Adrenal gland (tissue), 5 donors: ENCODE measurements at regions not wholly inside any gene's neighbourhood (a gene's known extent, or its start where the extent isn't known, plus 50 kb on each side); places are given as distances from the start of the nearest gene placed in this dataset.

Experiments
- POLR2A ChIP-seq, 2 donors: fragments of 450-650 bp; IDR thresholded peaks; one replicate each; pipeline ENCODE4 v1.6.1; 2017; ENCODE audit warnings: antibody characterized with exemption in 2 of 2, mild to moderate bottlenecking in 2 of 2, moderate library complexity in 1 of 2
- TF ChIP-seq, protein P1 (sequence below), 6 experiments: fragments of 450-650 bp in 4 of 6; fragments of 200-600 bp in 2 of 6; sonication (generic) in 1 of 6; IDR thresholded peaks; 1 replicate in 5 of 6; 2 replicates in 1 of 6; pipeline versions ENCODE4 v1.5.1 to v1.8.0; 2016 to 2021; ENCODE audit warnings: antibody characterized with exemption in 6 of 6, mild to moderate bottlenecking in 2 of 6, moderate library complexity in 1 of 6
- donor health status: DM: no; HTN: no; CAD: no.

DNA sequence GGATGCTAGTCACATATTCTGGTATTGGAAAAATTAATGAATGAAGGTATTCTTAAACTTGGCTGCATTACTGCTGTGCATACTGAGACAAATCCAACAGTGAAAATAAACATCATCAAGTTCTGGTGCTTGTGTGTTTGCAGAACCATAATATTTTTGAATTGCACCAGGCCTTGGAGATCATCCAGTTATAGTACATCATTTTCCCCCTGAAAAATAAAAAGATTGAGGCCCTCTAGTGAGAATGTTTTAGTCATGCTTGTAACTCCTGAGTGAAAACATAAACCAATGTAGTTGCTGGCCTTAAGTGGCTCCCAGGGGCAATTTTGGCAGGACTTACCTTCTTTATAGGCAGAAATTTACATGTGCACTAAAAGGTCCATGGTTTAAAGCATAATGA lies 218.8 kb upstream of the TMEM229A start:
- no peak for TF ChIP-seq POLR2A (IDR thresholded peaks at IDR 0.05)
- TF ChIP-seq, protein P1, sequence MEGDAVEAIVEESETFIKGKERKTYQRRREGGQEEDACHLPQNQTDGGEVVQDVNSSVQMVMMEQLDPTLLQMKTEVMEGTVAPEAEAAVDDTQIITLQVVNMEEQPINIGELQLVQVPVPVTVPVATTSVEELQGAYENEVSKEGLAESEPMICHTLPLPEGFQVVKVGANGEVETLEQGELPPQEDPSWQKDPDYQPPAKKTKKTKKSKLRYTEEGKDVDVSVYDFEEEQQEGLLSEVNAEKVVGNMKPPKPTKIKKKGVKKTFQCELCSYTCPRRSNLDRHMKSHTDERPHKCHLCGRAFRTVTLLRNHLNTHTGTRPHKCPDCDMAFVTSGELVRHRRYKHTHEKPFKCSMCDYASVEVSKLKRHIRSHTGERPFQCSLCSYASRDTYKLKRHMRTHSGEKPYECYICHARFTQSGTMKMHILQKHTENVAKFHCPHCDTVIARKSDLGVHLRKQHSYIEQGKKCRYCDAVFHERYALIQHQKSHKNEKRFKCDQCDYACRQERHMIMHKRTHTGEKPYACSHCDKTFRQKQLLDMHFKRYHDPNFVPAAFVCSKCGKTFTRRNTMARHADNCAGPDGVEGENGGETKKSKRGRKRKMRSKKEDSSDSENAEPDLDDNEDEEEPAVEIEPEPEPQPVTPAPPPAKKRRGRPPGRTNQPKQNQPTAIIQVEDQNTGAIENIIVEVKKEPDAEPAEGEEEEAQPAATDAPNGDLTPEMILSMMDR (IDR thresholded peaks at IDR 0.05) = no peak
